ENCODE measurements at regions not wholly inside any gene's neighbourhood (a gene's known extent, or its start where the extent isn't known, plus 50 kb on each side); places are given as distances from the start of the nearest gene placed in this dataset.

- no peak for DNase-seq
Observed at GRCh38 chr21:18460979-18461378, 57.4 kb upstream of the TMPRSS15 start.

DNA sequence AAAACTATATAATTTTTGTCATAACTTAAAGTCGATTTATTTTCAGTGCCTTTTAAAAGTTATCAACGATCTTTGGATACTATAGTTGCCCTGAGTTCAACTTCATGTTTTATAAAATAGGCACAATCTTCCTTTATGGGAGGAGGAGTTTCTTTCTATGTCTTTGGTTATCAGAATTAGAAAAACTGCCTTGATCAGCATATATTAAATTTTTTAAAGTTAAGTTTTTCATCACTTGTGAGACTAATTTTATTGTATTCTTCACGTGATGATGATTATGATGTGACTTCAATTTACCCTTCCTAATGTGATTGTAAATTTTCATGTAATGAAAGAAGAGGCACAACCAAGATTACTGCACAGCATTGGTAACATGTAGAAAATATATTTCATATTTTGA is 58.2 kb upstream of the TMPRSS15 start:
- no peak for DNase-seq

DNA sequence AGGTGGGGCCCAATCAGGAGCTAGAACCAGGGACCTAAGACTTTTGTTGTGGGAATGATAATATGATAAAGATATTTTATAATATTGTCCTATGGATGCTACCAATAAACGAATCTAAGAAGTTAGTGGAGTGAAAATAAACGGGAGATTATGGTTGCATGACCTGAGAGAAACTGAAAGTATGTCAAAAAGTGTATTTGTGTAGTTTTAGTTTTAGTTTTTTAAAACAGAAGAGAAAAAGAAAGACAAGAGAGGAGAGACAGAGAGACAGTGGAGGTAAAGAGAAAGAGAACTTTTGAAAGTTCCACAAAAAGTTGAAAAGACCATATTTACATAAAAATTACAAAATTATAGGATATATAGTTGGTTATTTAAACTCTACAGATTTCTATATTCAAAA is 64.1 kb upstream of the TMPRSS15 start:
- no peak for DNase-seq

- DNase-seq: no peak
Observed at GRCh38 chr21:18468790-18469189, 65.2 kb upstream of the TMPRSS15 start.

GRCh38 chr21:18476639-18477038 is 73.1 kb upstream of the TMPRSS15 start:
- no peak for DNase-seq

GRCh38 chr21:18477043-18477442 is 73.5 kb upstream of the TMPRSS15 start:
- DNase-seq: no peak

DNA sequence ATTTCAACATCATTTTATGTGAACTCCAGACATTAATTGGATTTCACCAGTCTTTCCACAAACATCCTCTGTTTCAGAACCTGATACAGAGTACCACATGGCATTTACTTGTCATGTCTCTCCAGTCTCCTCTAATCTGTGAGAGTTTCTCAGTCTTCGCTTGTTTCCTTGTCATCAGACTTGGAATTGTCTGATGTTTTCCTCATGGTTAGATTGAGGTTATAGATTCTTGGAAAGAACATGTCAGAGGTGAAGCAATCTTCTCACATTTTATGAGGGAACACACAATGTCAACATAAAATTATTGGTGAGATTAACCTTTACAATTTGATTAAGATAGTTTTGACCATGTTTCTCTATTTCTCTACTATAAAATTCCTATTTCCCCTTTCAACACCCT is 74.9 kb upstream of the TMPRSS15 start:
- DNase-seq: no peak

- DNase-seq: no peak
Observed at GRCh38 chr21:18488252-18488651, 84.7 kb upstream of the TMPRSS15 start.

DNA sequence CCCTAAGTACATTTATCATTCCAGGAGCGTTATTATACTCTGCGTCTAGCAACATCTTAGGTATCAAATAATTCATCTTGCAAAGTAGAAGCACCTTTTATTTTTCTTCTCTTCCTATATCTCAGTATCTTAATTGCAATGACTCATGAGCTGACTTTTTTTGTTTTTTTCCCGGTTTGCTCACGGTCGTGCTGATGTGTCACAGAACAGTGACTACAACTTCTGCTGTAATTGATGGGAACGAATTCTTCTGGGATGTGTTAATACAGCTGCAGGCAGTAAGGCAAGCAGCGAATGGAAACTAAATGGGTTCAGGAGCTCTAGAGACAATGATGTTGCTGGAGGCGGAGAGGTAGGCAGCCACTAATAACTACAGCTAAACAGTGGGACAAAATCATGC is 89.8 kb upstream of the TMPRSS15 start:
- no peak for DNase-seq

DNA sequence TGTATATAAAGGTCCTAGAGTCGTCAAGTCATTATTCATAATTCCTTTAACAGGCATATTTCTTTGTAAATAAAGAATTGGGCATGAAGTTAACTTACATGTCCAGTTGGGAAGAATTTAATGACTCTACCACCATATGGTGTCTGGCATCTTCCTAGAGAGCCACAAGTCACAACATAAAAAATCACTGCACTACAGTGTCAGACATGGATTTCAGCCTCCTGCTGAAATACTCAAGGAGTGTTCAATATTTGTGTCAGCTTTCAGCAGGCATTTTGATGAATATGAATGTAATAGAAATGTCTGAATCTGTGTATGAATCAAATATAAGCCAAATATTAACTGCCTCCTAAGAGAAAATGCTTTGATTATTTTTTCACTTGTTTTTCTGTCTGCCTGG is 91.9 kb upstream of the TMPRSS15 start:
- DNase-seq: no peak

- no peak for DNase-seq
Observed at GRCh38 chr21:18498431-18498830, 94.8 kb upstream of the TMPRSS15 start.

DNA sequence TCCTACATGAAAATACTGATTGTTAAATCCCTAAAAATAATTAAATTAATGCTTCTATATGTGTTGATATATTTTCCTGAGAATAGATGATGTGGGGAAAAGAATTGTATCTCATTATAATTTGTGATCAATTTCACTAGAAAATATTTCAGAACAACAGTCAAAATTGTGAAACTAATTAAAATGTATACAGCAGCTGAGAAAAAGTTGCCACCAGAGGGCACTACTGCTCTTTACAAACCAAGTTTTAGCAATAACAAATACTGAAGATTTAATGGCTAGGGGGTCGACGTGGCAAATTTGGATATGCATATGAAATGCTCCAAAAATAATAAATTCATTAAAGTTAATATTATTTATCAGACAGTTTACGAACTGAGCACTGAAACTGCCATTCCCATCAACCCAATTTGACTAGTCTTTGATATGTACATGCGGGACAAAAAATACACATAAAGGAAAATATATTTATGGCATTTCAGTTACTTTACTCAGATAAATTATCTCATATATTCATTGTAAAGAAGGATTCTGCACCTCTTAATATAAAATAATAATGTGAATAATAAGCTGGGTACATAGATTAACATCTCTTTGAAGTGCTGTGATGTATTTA is 96.3 kb upstream of the TMPRSS15 start:
- no peak for DNase-seq

GRCh38 chr21:18518054-18518481 is 114.5 kb upstream of the TMPRSS15 start:
- no peak for DNase-seq

- DNase-seq: no peak
Observed at GRCh38 chr21:18521204-18521603, 117.6 kb upstream of the TMPRSS15 start.

GRCh38 chr21:18522181-18522972 is 118.8 kb upstream of the TMPRSS15 start:
- DNase-seq: no peak

GRCh38 chr21:18524097-18524880 is 120.7 kb upstream of the TMPRSS15 start:
- DNase-seq: no peak

GRCh38 chr21:18529254-18529653 is 125.7 kb upstream of the TMPRSS15 start:
- no peak for DNase-seq

DNA sequence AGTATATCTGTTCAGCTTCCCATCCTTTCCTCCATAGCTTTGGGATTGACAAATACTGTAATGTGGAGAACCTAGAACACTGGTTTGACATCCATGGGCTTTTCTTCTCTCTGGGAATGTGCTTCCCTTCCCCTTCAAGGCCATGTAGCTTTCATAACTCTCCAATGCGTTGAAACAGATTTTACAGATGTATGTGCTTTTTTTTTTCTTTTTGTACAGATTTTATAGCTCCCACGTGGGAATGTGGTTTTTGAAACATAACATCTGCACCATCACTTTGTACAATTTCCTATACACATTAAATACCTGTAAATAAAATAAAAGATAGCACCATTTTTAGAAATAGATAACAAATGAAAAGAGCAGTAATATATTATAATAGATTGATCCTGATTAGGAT is 138.5 kb upstream of the TMPRSS15 start:
- no peak for DNase-seq

- no peak for DNase-seq
Observed at GRCh38 chr21:18545908-18546307, 142.3 kb upstream of the TMPRSS15 start.

GRCh38 chr21:18547347-18547746 is 143.8 kb upstream of the TMPRSS15 start:
- no peak for DNase-seq

DNA sequence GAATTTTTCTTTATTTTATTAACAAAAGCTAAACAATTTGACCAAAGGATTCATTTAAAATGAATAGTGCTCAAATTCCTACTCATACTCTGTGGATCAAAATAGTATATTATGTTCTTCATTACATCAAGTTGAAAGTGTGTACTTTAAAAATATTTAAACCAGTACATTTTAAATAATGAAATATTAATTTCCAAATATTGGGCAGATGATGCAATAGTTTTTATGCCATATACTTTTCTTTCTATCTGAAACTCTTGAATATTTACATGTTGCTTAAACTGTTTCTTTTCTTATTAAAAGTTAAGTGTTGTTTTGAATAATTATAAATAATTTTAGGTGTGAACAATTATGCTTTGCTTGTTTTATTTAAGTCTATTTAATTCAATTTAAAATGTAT is 144.7 kb upstream of the TMPRSS15 start:
- DNase-seq: no peak

DNA sequence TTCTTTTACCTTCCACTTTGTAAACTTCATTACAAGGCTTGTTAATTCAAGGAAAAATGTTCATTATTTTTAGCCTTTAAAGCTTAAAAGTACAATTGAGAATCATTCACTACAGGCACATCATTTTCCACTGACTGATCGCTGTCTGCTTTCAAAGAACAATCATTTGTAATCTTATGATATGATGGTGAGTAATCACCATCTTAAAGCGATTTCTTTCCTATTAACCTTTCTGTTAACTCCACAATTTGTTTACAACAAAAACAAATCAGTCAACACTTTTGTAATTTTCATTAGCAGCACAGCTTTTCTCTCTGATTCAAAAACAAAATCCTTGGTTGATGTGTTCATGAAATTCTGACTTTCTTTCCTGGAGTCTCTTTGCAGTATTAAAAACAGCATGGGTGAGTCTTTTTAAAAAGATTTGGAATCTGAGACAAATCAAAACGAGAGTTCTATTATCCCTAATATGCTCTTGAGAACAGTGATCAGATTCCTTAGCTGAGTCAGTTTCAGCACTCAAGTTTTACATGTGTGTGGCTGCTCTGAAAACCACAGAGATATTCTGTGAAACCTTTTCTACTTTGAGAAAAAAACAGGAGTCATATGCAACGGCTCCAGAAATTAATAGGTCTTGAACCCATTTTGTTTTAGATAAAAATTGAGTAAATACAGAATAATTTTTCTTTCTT is 145.8 kb upstream of the TMPRSS15 start:
- DNase-seq: no peak

DNA sequence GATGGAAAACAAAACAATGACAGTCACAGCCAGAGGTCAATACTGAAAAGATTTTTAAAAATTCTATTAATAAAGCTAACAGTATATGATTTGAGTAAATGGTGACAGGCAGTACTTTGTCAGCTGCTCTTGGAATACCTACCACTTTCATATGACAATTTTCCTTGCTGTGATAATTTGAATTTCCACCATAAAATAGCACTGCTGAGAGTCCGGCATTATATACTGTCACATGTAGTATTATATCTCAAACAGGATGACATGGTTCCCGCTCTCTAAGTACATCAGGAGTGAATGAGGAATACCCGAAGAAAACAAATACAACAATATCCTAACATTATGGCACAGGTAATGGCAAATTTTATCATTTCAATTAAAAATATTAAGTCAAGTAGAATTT is 146.8 kb upstream of the TMPRSS15 start:
- no peak for DNase-seq
